ENCODE measurements at regions not wholly inside any gene's neighbourhood (a gene's known extent, or its start where the extent isn't known, plus 50 kb on each side); places are given as distances from the start of the nearest gene placed in this dataset.

DNA sequence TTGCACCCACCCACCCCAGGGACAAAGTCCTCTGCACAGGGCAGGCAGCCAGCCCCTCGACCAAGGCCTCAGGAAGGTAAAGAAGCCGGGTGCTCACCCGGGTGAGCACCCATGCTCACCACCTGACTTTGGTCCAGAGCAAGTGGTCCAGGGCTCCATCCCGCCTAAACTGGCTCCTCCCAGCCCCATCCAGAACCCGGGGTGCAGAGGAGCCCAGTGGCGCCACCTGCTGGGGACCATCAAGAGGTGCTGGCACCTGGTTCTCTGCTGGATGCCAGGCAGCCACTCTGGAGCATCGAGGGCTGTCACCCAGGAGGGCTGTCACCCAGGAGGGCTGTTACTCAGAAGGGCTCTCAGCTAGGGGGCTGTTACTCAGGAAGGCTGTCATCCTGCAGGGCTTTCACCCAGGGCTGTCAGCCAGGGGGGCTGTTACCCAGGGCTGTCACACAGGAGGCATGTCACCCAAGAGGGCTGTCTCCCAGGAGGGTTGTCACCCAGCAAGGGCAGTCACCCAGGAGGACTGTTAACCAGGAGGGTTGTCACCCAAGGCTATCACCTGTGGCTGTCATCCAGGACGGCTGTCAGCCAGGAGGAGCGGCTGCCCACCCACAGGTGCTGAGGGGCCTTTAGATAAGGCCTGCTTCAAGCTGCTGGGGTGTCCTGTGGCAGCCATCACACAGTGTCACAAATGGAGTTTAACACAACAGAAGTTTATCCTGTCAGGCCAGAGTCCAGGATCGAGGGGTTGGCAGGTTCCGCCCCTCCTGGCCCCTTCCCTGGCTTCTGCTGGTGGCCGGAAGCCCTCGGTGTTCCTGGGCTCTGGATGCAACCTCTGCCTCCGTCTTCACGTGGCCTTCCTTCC lies 98.5 kb downstream of the TNFRSF13B start (continued):
- TF ChIP-seq RAD21 (CRISPR knock-in tag; conservative IDR thresholded peaks at IDR 0.05 in 1 of 2, IDR thresholded peaks at IDR 0.05 in 1 of 2), result peak in 1 of 2 experiments; percentile 48; a peak in 1 of 4 replicates
- TF ChIP-seq, protein P1, sequence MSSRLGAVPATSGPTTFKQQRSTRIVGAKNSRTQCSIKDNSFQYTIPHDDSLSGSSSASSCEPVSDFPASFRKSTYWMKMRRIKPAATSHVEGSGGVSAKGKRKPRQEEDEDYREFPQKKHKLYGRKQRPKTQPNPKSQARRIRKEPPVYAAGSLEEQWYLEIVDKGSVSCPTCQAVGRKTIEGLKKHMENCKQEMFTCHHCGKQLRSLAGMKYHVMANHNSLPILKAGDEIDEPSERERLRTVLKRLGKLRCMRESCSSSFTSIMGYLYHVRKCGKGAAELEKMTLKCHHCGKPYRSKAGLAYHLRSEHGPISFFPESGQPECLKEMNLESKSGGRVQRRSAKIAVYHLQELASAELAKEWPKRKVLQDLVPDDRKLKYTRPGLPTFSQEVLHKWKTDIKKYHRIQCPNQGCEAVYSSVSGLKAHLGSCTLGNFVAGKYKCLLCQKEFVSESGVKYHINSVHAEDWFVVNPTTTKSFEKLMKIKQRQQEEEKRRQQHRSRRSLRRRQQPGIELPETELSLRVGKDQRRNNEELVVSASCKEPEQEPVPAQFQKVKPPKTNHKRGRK (tag; IDR thresholded peaks at IDR 0.05), result no peak
- no peak for TF ChIP-seq NBN (IDR thresholded peaks at IDR 0.05; ENCODE audit: low read depth)
- no peak for TF ChIP-seq ZNF507 (tag; conservative IDR thresholded peaks at IDR 0.05)
- TF ChIP-seq SMC3 (conservative IDR thresholded peaks at IDR 0.05; ENCODE audit: insufficient read depth, low read depth, low read length), result peak; percentile 45; the same call in 1 of the 2 replicates
- TF ChIP-seq KLF6 (CRISPR knock-in tag; IDR thresholded peaks at IDR 0.05; ENCODE audit: borderline replicate concordance), result no peak
- TF ChIP-seq ZNF778 (CRISPR knock-in tag; IDR thresholded peaks at IDR 0.05), result no peak
- TF ChIP-seq, protein P2, sequence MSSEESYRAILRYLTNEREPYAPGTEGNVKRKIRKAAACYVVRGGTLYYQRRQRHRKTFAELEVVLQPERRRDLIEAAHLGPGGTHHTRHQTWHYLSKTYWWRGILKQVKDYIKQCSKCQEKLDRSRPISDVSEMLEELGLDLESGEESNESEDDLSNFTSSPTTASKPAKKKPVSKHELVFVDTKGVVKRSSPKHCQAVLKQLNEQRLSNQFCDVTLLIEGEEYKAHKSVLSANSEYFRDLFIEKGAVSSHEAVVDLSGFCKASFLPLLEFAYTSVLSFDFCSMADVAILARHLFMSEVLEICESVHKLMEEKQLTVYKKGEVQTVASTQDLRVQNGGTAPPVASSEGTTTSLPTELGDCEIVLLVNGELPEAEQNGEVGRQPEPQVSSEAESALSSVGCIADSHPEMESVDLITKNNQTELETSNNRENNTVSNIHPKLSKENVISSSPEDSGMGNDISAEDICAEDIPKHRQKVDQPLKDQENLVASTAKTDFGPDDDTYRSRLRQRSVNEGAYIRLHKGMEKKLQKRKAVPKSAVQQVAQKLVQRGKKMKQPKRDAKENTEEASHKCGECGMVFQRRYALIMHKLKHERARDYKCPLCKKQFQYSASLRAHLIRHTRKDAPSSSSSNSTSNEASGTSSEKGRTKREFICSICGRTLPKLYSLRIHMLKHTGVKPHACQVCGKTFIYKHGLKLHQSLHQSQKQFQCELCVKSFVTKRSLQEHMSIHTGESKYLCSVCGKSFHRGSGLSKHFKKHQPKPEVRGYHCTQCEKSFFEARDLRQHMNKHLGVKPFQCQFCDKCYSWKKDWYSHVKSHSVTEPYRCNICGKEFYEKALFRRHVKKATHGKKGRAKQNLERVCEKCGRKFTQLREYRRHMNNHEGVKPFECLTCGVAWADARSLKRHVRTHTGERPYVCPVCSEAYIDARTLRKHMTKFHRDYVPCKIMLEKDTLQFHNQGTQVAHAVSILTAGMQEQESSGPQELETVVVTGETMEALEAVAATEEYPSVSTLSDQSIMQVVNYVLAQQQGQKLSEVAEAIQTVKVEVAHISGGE (CRISPR knock-in tag; IDR thresholded peaks at IDR 0.05), result no peak
- no peak for TF ChIP-seq HNRNPLL (IDR thresholded peaks at IDR 0.05; ENCODE audit: low read depth, low read length, poor library complexity, severe bottlenecking)
- no peak for TF ChIP-seq SNIP1 (IDR thresholded peaks at IDR 0.05; ENCODE audit: low read depth)
- TF ChIP-seq ZNF354B (CRISPR knock-in tag; IDR thresholded peaks at IDR 0.05), result no peak
- TF ChIP-seq, protein P3, sequence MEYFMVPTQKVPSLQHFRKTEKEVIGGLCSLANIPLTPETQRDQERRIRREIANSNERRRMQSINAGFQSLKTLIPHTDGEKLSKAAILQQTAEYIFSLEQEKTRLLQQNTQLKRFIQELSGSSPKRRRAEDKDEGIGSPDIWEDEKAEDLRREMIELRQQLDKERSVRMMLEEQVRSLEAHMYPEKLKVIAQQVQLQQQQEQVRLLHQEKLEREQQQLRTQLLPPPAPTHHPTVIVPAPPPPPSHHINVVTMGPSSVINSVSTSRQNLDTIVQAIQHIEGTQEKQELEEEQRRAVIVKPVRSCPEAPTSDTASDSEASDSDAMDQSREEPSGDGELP (CRISPR knock-in tag; IDR thresholded peaks at IDR 0.05; ENCODE audit: borderline replicate concordance), result no peak

Data from K562 (cell line).